GM23338 (cell line): ENCODE measurements at regions not wholly inside any gene's neighbourhood (a gene's known extent, or its start where the extent isn't known, plus 50 kb on each side); places are given as distances from the start of the nearest gene placed in this dataset.

Source experiments
- ATAC-seq: fragments of 200-7000 bp; cut with Tn5 transposase; 3 replicates; pipeline ENCODE4 v1.9.1; 2020
- DNase-seq: peaks from one replicate; pipeline ENCODE4 v3.0.0-alpha.2; 2015; ENCODE audit warnings: low spot score
- H2AFZ ChIP-seq: fragments of 200-600 bp; sonication (generic); 2 replicates; pipeline ENCODE4 v1.8.0; 2016; ENCODE audit warnings: antibody characterized with exemption, mild to moderate bottlenecking, moderate library complexity
- H3F3A ChIP-seq: fragments of 200-600 bp; sonication (generic); replicated peaks from 2 replicates; pipeline ENCODE4 v1.8.0; 2017; ENCODE audit warnings: antibody characterized with exemption, mixed run types, low read depth
- H3K27ac ChIP-seq: fragments of 200-600 bp; sonication (generic); 2 replicates; pipeline ENCODE4 v1.6.1; 2016; ENCODE audit warnings: low read depth
- H3K27me3 ChIP-seq: fragments of 200-600 bp; sonication (generic); 2 replicates; pipeline ENCODE4 v1.8.0; 2016; ENCODE audit warnings: mild to moderate bottlenecking, mixed run types, moderate library complexity; ENCODE audit not compliant: insufficient read depth
- H3K36me3 ChIP-seq: fragments of 200-600 bp; sonication (generic); 2 replicates; pipeline ENCODE4 v1.8.0; 2016; ENCODE audit warnings: mild to moderate bottlenecking; ENCODE audit not compliant: insufficient read depth
- H3K4me1 ChIP-seq: fragments of 200-600 bp; sonication (generic); 2 replicates; pipeline ENCODE4 v1.8.0; 2016; ENCODE audit warnings: mild to moderate bottlenecking, moderate library complexity; ENCODE audit not compliant: insufficient read depth
- H3K4me2 ChIP-seq: fragments of 200-600 bp; sonication (generic); 2 replicates; pipeline ENCODE4 v1.7.1; 2017; ENCODE audit warnings: mixed run types
- H3K4me3 ChIP-seq: fragments of 200-600 bp; sonication (generic); 2 replicates; pipeline ENCODE4 v1.6.1; 2016; ENCODE audit warnings: mixed run types
- H3K79me2 ChIP-seq: fragments of 200-600 bp; sonication (generic); replicated peaks from 2 replicates; pipeline ENCODE4 v1.8.0; 2017; ENCODE audit warnings: mild to moderate bottlenecking; ENCODE audit not compliant: insufficient read depth
- H3K9me2 ChIP-seq: fragments of 200-600 bp; sonication (generic); 2 replicates; pipeline ENCODE4 v1.8.0; 2017; ENCODE audit not compliant: insufficient read depth
- H4K20me1 ChIP-seq: fragments of 200-600 bp; sonication (generic); replicated peaks from 2 replicates; pipeline ENCODE4 v1.8.0; 2017; ENCODE audit warnings: mild to moderate bottlenecking; ENCODE audit not compliant: insufficient read depth
- H3K27ac Mint-ChIP-seq: 2 replicates; pipeline ENCODE4 v1.8.0; 2020; ENCODE audit warnings: inconsistent platforms, mild to moderate bottlenecking, moderate library complexity, mixed read lengths
- H3K27me3 Mint-ChIP-seq: 3 replicates; pipeline ENCODE4 v1.8.0; 2022; ENCODE audit warnings: low read depth, mild to moderate bottlenecking, moderate library complexity, mixed read lengths, inconsistent platforms; ENCODE audit not compliant: insufficient read depth, poor library complexity
- H3K36me3 Mint-ChIP-seq: 3 replicates; pipeline ENCODE4 v1.8.0; 2021; ENCODE audit warnings: low read depth, mild to moderate bottlenecking, inconsistent platforms, moderate library complexity, mixed read lengths
- H3K4me1 Mint-ChIP-seq: 3 replicates; pipeline ENCODE4 v1.8.0; 2020; ENCODE audit warnings: mild to moderate bottlenecking, inconsistent platforms, mixed read lengths
- H3K4me3 Mint-ChIP-seq: 3 replicates; pipeline ENCODE4 v1.8.0; 2021; ENCODE audit warnings: moderate library complexity, mild to moderate bottlenecking, inconsistent platforms, mixed read lengths
- H3K9me3 Mint-ChIP-seq: 3 replicates; pipeline ENCODE4 v1.8.0; 2020; ENCODE audit warnings: moderate library complexity, mild to moderate bottlenecking, inconsistent platforms, mixed read lengths
- EZH2 ChIP-seq: fragments of 200-600 bp; sonication (generic); IDR thresholded peaks from one replicate; pipeline ENCODE4 v1.8.0; 2017; ENCODE audit warnings: antibody characterized with exemption, mild to moderate bottlenecking, low read depth; ENCODE audit not compliant: unreplicated experiment
- EZH2phosphoT487 ChIP-seq: fragments of 200-600 bp; sonication (generic); IDR thresholded peaks from one replicate; pipeline ENCODE4 v1.8.1; 2018; ENCODE audit warnings: antibody characterized with exemption; ENCODE audit not compliant: unreplicated experiment
- JUNB ChIP-seq: IDR thresholded peaks from one replicate; pipeline ENCODE4 v1.6.1; 2016; ENCODE audit warnings: antibody characterized with exemption; ENCODE audit not compliant: unreplicated experiment
- NANOG ChIP-seq: IDR thresholded peaks from 2 replicates; pipeline ENCODE4 v1.6.1; 2016; ENCODE audit warnings: antibody characterized with exemption, borderline replicate concordance
- STAT1 ChIP-seq: IDR thresholded peaks from one replicate; pipeline ENCODE4 v1.6.1; 2016; ENCODE audit warnings: antibody characterized with exemption; ENCODE audit not compliant: unreplicated experiment
- ZNF114 ChIP-seq: fragments of 250-450 bp; sonication (Bioruptor Pico); IDR thresholded peaks from 2 replicates; pipeline ENCODE4 v1.5.0; 2020; ENCODE audit warnings: mild to moderate bottlenecking, moderate library complexity
- ZNF331 ChIP-seq: fragments of 250-450 bp; sonication (Bioruptor Pico); IDR thresholded peaks from 2 replicates; pipeline ENCODE4 v1.5.0; 2020; ENCODE audit warnings: low read depth, mild to moderate bottlenecking, moderate library complexity
- TF ChIP-seq, protein P1 (sequence below): fragments of 250-450 bp; sonication (Bioruptor Pico); IDR thresholded peaks from 2 replicates; pipeline ENCODE4 v1.5.0; 2020; ENCODE audit warnings: mild to moderate bottlenecking, moderate library complexity
- TF ChIP-seq, protein P2 (sequence below), 2 experiments: fragments of 200-600 bp in 1 of 2; sonication (generic) in 1 of 2; conservative IDR thresholded peaks; 2 replicates each; pipeline versions ENCODE4 v1.5.1 to v1.6.1; 2016 to 2017; ENCODE audit warnings: antibody characterized with exemption in 2 of 2, low read depth in 2 of 2, mild to moderate bottlenecking in 2 of 2, moderate library complexity in 1 of 2

DNA sequence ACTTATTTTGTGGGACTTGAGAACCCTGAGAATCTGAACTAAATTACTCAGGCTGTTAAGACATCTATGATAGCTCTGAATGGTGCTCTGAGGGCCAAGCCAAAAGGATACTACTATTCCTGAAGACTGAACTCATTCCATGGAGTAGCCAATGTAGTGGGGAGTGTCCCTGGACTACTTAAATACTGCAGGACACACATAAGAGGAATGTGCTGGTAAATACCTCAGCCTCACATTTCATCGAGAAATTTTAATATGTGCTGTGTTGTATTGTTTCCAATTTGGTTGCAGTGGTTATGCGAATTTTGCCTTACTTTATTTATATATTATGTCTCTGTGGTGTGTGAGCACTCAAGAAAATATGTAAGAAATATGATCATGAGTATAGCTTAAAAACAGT lies 264.4 kb upstream of the FIGN start (continued):
- TF ChIP-seq, protein P1, sequence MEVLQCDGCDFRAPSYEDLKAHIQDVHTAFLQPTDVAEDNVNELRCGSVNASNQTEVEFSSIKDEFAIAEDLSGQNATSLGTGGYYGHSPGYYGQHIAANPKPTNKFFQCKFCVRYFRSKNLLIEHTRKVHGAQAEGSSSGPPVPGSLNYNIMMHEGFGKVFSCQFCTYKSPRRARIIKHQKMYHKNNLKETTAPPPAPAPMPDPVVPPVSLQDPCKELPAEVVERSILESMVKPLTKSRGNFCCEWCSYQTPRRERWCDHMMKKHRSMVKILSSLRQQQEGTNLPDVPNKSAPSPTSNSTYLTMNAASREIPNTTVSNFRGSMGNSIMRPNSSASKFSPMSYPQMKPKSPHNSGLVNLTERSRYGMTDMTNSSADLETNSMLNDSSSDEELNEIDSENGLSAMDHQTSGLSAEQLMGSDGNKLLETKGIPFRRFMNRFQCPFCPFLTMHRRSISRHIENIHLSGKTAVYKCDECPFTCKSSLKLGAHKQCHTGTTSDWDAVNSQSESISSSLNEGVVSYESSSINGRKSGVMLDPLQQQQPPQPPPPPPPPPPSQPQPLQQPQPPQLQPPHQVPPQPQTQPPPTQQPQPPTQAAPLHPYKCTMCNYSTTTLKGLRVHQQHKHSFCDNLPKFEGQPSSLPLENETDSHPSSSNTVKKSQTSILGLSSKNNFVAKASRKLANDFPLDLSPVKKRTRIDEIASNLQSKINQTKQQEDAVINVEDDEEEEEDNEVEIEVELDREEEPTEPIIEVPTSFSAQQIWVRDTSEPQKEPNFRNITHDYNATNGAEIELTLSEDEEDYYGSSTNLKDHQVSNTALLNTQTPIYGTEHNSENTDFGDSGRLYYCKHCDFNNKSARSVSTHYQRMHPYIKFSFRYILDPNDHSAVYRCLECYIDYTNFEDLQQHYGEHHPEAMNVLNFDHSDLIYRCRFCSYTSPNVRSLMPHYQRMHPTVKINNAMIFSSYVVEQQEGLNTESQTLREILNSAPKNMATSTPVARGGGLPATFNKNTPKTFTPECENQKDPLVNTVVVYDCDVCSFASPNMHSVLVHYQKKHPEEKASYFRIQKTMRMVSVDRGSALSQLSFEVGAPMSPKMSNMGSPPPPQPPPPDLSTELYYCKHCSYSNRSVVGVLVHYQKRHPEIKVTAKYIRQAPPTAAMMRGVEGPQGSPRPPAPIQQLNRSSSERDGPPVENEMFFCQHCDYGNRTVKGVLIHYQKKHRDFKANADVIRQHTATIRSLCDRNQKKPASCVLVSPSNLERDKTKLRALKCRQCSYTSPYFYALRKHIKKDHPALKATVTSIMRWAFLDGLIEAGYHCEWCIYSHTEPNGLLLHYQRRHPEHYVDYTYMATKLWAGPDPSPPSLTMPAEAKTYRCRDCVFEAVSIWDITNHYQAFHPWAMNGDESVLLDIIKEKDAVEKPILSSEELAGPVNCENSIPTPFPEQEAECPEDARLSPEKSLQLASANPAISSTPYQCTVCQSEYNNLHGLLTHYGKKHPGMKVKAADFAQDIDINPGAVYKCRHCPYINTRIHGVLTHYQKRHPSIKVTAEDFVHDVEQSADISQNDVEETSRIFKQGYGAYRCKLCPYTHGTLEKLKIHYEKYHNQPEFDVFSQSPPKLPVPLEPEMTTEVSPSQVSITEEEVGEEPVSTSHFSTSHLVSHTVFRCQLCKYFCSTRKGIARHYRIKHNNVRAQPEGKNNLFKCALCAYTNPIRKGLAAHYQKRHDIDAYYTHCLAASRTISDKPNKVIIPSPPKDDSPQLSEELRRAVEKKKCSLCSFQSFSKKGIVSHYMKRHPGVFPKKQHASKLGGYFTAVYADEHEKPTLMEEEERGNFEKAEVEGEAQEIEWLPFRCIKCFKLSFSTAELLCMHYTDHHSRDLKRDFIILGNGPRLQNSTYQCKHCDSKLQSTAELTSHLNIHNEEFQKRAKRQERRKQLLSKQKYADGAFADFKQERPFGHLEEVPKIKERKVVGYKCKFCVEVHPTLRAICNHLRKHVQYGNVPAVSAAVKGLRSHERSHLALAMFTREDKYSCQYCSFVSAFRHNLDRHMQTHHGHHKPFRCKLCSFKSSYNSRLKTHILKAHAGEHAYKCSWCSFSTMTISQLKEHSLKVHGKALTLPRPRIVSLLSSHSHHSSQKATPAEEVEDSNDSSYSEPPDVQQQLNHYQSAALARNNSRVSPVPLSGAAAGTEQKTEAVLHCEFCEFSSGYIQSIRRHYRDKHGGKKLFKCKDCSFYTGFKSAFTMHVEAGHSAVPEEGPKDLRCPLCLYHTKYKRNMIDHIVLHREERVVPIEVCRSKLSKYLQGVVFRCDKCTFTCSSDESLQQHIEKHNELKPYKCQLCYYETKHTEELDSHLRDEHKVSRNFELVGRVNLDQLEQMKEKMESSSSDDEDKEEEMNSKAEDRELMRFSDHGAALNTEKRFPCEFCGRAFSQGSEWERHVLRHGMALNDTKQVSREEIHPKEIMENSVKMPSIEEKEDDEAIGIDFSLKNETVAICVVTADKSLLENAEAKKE (CRISPR knock-in tag): no peak
- TF ChIP-seq, protein P2, sequence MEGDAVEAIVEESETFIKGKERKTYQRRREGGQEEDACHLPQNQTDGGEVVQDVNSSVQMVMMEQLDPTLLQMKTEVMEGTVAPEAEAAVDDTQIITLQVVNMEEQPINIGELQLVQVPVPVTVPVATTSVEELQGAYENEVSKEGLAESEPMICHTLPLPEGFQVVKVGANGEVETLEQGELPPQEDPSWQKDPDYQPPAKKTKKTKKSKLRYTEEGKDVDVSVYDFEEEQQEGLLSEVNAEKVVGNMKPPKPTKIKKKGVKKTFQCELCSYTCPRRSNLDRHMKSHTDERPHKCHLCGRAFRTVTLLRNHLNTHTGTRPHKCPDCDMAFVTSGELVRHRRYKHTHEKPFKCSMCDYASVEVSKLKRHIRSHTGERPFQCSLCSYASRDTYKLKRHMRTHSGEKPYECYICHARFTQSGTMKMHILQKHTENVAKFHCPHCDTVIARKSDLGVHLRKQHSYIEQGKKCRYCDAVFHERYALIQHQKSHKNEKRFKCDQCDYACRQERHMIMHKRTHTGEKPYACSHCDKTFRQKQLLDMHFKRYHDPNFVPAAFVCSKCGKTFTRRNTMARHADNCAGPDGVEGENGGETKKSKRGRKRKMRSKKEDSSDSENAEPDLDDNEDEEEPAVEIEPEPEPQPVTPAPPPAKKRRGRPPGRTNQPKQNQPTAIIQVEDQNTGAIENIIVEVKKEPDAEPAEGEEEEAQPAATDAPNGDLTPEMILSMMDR (conservative IDR thresholded peaks at IDR 0.05; ENCODE audit: low read depth in 2 of 2): no peak
- TF ChIP-seq EZH2 (no peak), ZNF331 (CRISPR knock-in tag) (no peak), STAT1 (no peak), NANOG (no peak), JUNB (no peak)

DNA sequence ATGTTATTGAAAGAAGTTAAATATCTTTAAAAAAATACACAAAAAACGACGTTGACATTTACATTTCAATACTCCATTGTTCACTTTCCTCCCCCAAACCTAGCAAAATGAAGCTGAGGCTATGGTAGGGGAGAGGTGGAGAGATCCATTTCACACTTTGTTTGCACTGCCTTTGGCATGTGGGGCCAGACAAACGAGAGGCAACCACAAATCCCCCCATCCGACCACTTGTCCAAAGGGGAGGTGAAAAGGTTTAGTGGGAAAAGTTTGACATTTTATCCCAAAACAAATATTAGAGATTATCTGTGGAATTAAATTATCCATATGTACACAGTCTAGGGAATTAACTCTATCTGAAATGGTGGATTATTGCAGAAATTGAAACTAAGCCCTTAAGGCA lies 261.7 kb upstream of the FIGN start:
- peaks cover 7% of the 10 kb centered on the region for H3K4me1 ChIP-seq
- no peak; the same call in 2 of the 3 replicates for ATAC-seq
- H3K27ac Mint-ChIP-seq: no peak overlapping the region
- no peak overlapping the region for H3K4me3 ChIP-seq
- H3K36me3 ChIP-seq: no peaks in the 10 kb centered on the region
- H3K27me3 Mint-ChIP-seq: no peaks in the 10 kb centered on the region
- 0 out of 2 replicates have a peak overlapping the region, but pooled peaks have one; percentile 7 for H2AFZ ChIP-seq
- no peak overlapping the region for H3K4me3 Mint-ChIP-seq
- H4K20me1 ChIP-seq: no peaks in the 10 kb centered on the region
- H3K36me3 Mint-ChIP-seq: no peaks in the 10 kb centered on the region
- H3K4me1 Mint-ChIP-seq: peaks cover 4% of the 10 kb centered on the region; the same call in 1 of the 3 replicates
- no peak overlapping the region for H3K4me2 ChIP-seq
- no peaks in the 10 kb centered on the region for H3F3A ChIP-seq
- H3K27ac ChIP-seq: no peak overlapping the region
- no peaks in the 10 kb centered on the region for H3K9me3 Mint-ChIP-seq
- no peak for DNase-seq
- H3K27me3 ChIP-seq: no peaks in the 10 kb centered on the region
- no peaks in the 10 kb centered on the region for H3K9me2 ChIP-seq
- H3K79me2 ChIP-seq: no peaks in the 10 kb centered on the region
- TF ChIP-seq ZNF114 (CRISPR knock-in tag) (no peak), ZNF331 (CRISPR knock-in tag) (no peak), EZH2 (no peak), NANOG (no peak), EZH2phosphoT487 (no peak)
- TF ChIP-seq, protein P2 (conservative IDR thresholded peaks at IDR 0.05; ENCODE audit: low read depth in 2 of 2): no peak
